ENCODE measurements at regions not wholly inside any gene's neighbourhood (a gene's known extent, or its start where the extent isn't known, plus 50 kb on each side); places are given as distances from the start of the nearest gene placed in this dataset.
A peak's percentile ranks its signal among the peaks of the same experiment; 100 is the strongest.

DNA sequence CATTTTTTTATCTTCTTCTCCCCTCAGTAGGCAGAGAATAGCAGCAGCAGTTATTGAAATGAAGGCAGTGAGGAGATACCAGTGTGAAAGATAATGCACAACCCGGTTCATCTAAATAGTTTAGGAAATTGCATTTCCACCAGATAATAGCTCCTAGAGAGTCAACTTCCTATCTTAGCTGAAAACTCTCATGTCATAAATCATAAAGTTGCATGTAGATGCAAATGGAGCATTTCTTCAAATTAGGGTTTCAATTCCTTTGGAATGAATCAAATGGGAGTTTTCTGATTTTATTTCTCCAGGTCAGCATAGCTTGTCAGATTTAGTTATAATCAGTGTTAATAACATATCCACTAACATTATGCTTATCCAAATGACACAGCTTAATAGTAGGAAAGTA, 335.3 kb downstream of the CNTNAP4 start:
- no peaks in the 10 kb centered on the region for H3K36me3 ChIP-seq
- TF ChIP-seq POLR2AphosphoS5 (IDR thresholded peaks at IDR 0.05) (no peak), POLR2A (IDR thresholded peaks at IDR 0.05) (no peak)
- TF ChIP-seq, protein P1, sequence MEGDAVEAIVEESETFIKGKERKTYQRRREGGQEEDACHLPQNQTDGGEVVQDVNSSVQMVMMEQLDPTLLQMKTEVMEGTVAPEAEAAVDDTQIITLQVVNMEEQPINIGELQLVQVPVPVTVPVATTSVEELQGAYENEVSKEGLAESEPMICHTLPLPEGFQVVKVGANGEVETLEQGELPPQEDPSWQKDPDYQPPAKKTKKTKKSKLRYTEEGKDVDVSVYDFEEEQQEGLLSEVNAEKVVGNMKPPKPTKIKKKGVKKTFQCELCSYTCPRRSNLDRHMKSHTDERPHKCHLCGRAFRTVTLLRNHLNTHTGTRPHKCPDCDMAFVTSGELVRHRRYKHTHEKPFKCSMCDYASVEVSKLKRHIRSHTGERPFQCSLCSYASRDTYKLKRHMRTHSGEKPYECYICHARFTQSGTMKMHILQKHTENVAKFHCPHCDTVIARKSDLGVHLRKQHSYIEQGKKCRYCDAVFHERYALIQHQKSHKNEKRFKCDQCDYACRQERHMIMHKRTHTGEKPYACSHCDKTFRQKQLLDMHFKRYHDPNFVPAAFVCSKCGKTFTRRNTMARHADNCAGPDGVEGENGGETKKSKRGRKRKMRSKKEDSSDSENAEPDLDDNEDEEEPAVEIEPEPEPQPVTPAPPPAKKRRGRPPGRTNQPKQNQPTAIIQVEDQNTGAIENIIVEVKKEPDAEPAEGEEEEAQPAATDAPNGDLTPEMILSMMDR (IDR thresholded peaks at IDR 0.05) = no peak
- no peaks in the 10 kb centered on the region for H3K9me3 ChIP-seq
- no peaks in the 10 kb centered on the region for H3K27me3 ChIP-seq
- peaks cover 0 to 9% (median 0%) of the 10 kb centered on the region in 4 donors for H3K4me1 ChIP-seq
- 41 to 74% (median 69%) methylated on average over 1 of the region's 1 CpG for WGBS, 5 donors
- intact Hi-C loops (cut with DNase I; ENCODE audit: low total_unique reads) = no loop called here
- DNase-seq = no peak
- no peak overlapping the region for H3K27ac ChIP-seq
- no peak overlapping the region for H3K4me3 ChIP-seq

DNA sequence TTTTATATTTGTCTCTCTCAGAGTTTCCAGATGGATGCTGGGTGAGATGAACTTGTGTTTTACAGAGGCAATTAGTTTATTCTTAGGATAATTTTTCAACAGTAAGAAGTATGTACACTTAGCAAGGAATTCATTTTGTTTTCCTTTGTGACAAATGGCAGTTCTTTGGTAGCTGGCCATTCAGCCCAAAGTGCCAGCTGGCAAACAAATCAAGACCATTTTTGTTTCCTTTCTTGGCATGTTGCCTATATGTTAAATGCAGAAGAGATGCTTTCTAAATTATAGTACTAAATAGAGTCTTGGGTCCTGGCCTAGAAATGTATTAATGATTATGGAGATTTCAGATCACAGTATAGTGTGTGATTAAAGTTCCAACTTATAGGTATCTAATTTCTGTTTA, 337.1 kb downstream of the CNTNAP4 start:
- DNase-seq = peak in 1 of 2 donors; percentile 52
- Histone ChIP-seq H3K36me3 (no peaks in the 10 kb centered on the region), H3K27me3 (no peaks in the 10 kb centered on the region), H3K27ac (no peak overlapping the region), H3K4me1 (peaks cover 0 to 9% (median 0%) of the 10 kb centered on the region in 4 donors), H3K4me3 (no peak overlapping the region), H3K9me3 (no peaks in the 10 kb centered on the region)
- no peak for TF ChIP-seq POLR2AphosphoS5 (IDR thresholded peaks at IDR 0.05)
- TF ChIP-seq, protein P1 (IDR thresholded peaks at IDR 0.05) = no peak
- TF ChIP-seq EP300 (IDR thresholded peaks at IDR 0.05) = no peak
- no peak for TF ChIP-seq POLR2A (IDR thresholded peaks at IDR 0.05)
- intact Hi-C loops (cut with DNase I; ENCODE audit: low total_unique reads) = no loop called here

DNA sequence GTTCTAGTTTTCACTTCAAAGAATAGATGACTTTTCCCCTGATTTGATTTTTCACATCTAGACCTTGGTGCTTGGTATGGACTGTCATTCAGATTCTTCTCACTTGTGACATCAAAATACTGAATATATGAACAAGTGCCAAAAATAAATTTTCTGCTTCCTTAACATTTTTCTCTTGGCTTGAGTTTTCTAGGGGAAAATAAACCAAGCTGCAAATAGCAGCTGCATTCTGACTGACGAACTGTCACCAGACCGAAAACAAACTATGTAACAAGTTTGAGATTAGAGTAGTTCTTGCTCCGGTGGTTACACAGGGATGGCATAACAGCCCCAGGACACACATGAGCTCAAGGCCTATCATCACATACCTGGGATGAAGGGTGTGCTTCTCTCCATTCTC, 345.7 kb downstream of the CNTNAP4 start:
- Histone ChIP-seq H3K4me1 (no peaks in the 10 kb centered on the region), H3K27ac (no peak overlapping the region), H3K27me3 (no peaks in the 10 kb centered on the region), H3K36me3 (no peaks in the 10 kb centered on the region), H3K9me3 (no peaks in the 10 kb centered on the region), H3K4me3 (no peak overlapping the region)
- intact Hi-C loops (cut with DNase I; ENCODE audit: low total_unique reads) = no loop called here
- whole genome bisulfite sequencing, 5 donors = 44 to 85% (median 61%) methylated on average over 3 of the region's 3 CpGs
- TF ChIP-seq POLR2A (IDR thresholded peaks at IDR 0.05) = no peak
- DNase-seq = no peak

DNA sequence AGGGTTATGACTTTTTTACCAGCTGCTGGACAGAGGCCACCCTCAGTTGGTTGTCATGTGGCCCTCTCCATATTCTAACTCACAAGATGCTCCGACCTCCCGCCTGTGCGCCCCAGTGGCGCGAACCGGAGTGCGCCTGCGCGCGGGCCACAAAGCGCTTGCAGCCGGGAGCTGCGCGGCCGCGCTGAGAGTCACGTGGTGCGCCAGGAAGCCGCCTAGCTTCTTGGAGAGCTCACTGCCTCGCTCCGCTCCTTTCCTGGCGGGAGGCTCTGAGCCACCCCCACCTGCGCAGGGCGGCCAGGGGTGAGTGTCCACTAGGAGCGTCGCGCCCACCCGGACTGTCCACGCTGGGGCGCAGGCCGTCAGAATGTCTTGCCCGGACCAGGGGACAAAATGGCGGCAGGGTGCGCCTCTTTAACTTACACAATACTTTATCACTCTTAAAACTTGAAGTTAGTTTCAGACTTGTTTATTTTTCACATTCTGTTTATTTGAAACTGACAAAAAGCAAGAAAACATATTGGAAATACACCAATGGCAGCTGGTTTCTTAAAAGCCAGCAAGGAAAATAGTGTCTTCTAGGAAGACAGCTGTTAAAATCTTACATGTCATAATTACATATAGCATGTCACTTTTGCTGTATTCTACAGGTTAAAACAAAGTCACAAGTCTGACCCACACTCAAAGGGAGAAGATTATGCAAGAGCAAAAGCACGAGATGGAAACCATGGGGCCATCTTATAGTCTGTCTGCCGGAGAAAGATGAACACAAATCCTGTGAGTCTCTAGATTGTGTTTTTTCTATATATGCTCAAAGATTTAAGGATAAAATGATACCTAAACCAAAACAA, 357.9 kb downstream of the CNTNAP4 start:
- no peaks in the 10 kb centered on the region for H3K27me3 ChIP-seq
- intact Hi-C loops (cut with DNase I; ENCODE audit: low total_unique reads) = no loop called here
- 76 to 91% (median 86%) methylated on average over 33 to 36 of the region's 36 CpGs for WGBS, 5 donors
- H3K36me3 ChIP-seq = no peaks in the 10 kb centered on the region
- peaks cover 0 to 33% (median 14%) of the 10 kb centered on the region in 4 donors for H3K9me3 ChIP-seq
- H3K4me1 ChIP-seq = no peaks in the 10 kb centered on the region
- no peak overlapping the region for H3K4me3 ChIP-seq
- TF ChIP-seq EP300 (IDR thresholded peaks at IDR 0.05) (no peak), POLR2A (IDR thresholded peaks at IDR 0.05) (no peak), POLR2AphosphoS5 (IDR thresholded peaks at IDR 0.05) (no peak)
- TF ChIP-seq, protein P1 (IDR thresholded peaks at IDR 0.05) = no peak
- no peak for DNase-seq
- H3K27ac ChIP-seq = no peak overlapping the region

DNA sequence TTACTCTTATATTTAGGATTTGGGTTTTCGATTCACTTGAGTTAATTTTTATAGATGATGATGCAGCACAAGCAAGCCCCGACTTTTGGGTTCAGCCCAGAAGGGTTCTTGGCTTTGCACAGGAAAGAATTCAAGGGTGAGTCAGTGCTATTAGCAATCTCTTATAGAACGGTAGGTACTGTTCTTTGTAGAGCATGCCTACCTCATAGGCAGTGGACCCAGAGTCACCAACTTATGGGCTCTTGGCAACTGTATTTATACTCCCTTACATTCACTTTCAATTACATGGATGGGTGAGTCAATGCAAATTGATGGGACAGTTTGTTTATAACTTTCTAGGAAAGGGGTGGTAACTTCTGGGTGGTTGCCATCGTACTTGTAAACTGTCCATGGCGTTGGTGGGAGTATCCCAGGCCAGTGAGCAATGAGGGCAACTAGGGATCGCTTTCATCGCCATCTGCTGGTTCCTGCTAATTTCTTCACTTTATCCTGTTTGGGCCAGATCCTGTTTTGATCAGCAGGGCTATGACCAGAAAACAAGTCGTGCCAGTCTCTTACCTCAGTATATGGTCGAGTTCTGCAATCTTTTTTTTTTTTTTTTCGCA, 362.6 kb downstream of the CNTNAP4 start:
- TF ChIP-seq EP300 (IDR thresholded peaks at IDR 0.05) = no peak
- no peak for TF ChIP-seq POLR2A (IDR thresholded peaks at IDR 0.05)
- TF ChIP-seq, protein P1 (IDR thresholded peaks at IDR 0.05) = no peak
- no peak for TF ChIP-seq POLR2AphosphoS5 (IDR thresholded peaks at IDR 0.05)
- H3K36me3 ChIP-seq = no peaks in the 10 kb centered on the region
- intact Hi-C loops (cut with DNase I; ENCODE audit: low total_unique reads) = no loop called here
- no peaks in the 10 kb centered on the region for H3K27me3 ChIP-seq
- no peaks in the 10 kb centered on the region for H3K4me1 ChIP-seq
- no peak overlapping the region for H3K27ac ChIP-seq
- DNase-seq = peak in 1 of 2 donors; percentile 35
- no peak overlapping the region for H3K4me3 ChIP-seq
- 46 to 63% (median 56%) methylated on average over 10 of the region's 10 CpGs for WGBS, 5 donors
- H3K9me3 ChIP-seq = peaks cover 0 to 6% (median 3%) of the 10 kb centered on the region in 4 donors

All from stomach (tissue), 8 donors.